Osteoblast (primary cell): ENCODE measurements at regions not wholly inside any gene's neighbourhood (a gene's known extent, or its start where the extent isn't known, plus 50 kb on each side); places are given as distances from the start of the nearest gene placed in this dataset.

ENCODE experiments used
- DNase-seq: peaks from one replicate; pipeline ENCODE4 v3.0.0; 2011; ENCODE audit warnings: low spot score, mixed read lengths; ENCODE audit not compliant: insufficient read length; ENCODE audit errors: missing footprints
- H2AFZ ChIP-seq: 2 replicates; pipeline ENCODE4 v1.6.0; 2011; ENCODE audit warnings: mild to moderate bottlenecking, low read length
- H3K27ac ChIP-seq: 2 replicates; pipeline ENCODE4 v1.5.1; 2011; ENCODE audit warnings: mild to moderate bottlenecking, low read depth, low read length, moderate library complexity
- H3K27me3 ChIP-seq: 2 replicates; pipeline ENCODE4 v1.6.0; 2012; ENCODE audit warnings: mild to moderate bottlenecking, control low read depth, inconsistent platforms, low read length, moderate library complexity; ENCODE audit not compliant: insufficient read depth
- H3K36me3 ChIP-seq: 2 replicates; pipeline ENCODE4 v1.5.1; 2011; ENCODE audit warnings: mild to moderate bottlenecking, low read length, control low read depth, moderate library complexity; ENCODE audit not compliant: insufficient read depth
- H3K4me1 ChIP-seq: 2 replicates; pipeline ENCODE4 v1.5.1; 2011; ENCODE audit warnings: mild to moderate bottlenecking, low read length, control low read depth, moderate library complexity; ENCODE audit not compliant: insufficient read depth
- H3K4me2 ChIP-seq: 2 replicates; pipeline ENCODE4 v1.6.0; 2011; ENCODE audit warnings: mild to moderate bottlenecking, low read length; ENCODE audit not compliant: insufficient read depth
- H3K4me3 ChIP-seq: fragments of 200-600 bp; sonication (generic); 3 replicates; pipeline ENCODE4 v1.5.1; 2012; ENCODE audit warnings: mild to moderate bottlenecking, low read length, inconsistent platforms; ENCODE audit not compliant: insufficient read depth
- H3K79me2 ChIP-seq: 2 replicates; pipeline ENCODE4 v1.6.0; 2012; ENCODE audit warnings: mild to moderate bottlenecking, low read length, control low read depth, inconsistent platforms; ENCODE audit not compliant: insufficient read depth
- H3K9me3 ChIP-seq: 2 replicates; pipeline ENCODE4 v1.5.1; 2011; ENCODE audit warnings: low read depth, low read length, control low read depth
- H4K20me1 ChIP-seq: 2 replicates; pipeline ENCODE4 v1.6.0; 2012; ENCODE audit warnings: mild to moderate bottlenecking, low read length, control low read depth; ENCODE audit not compliant: insufficient read depth
- TF ChIP-seq, protein P1 (sequence below): IDR thresholded peaks from 2 replicates; pipeline ENCODE4 v1.5.1; 2011; ENCODE audit warnings: mild to moderate bottlenecking, low read depth, low read length, moderate library complexity; ENCODE audit errors: extremely low read depth

GRCh38 chr2:136189221-136189782 lies 71.4 kb upstream of the CXCR4 start:
- no peak overlapping the region for H3K4me2 ChIP-seq
- H3K79me2 ChIP-seq, result no peaks in the 10 kb centered on the region
- H3K27ac ChIP-seq, result no peak overlapping the region
- no peaks in the 10 kb centered on the region for H3K4me1 ChIP-seq
- no peak overlapping the region for H2AFZ ChIP-seq
- no peaks in the 10 kb centered on the region for H3K36me3 ChIP-seq
- H3K9me3 ChIP-seq, result no peaks in the 10 kb centered on the region
- H3K27me3 ChIP-seq, result no peaks in the 10 kb centered on the region
- H4K20me1 ChIP-seq, result no peaks in the 10 kb centered on the region
- no peak overlapping the region for H3K4me3 ChIP-seq
- TF ChIP-seq, protein P1, sequence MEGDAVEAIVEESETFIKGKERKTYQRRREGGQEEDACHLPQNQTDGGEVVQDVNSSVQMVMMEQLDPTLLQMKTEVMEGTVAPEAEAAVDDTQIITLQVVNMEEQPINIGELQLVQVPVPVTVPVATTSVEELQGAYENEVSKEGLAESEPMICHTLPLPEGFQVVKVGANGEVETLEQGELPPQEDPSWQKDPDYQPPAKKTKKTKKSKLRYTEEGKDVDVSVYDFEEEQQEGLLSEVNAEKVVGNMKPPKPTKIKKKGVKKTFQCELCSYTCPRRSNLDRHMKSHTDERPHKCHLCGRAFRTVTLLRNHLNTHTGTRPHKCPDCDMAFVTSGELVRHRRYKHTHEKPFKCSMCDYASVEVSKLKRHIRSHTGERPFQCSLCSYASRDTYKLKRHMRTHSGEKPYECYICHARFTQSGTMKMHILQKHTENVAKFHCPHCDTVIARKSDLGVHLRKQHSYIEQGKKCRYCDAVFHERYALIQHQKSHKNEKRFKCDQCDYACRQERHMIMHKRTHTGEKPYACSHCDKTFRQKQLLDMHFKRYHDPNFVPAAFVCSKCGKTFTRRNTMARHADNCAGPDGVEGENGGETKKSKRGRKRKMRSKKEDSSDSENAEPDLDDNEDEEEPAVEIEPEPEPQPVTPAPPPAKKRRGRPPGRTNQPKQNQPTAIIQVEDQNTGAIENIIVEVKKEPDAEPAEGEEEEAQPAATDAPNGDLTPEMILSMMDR, result no peak
- no peak for DNase-seq

- Histone ChIP-seq H4K20me1 (no peaks in the 10 kb centered on the region), H3K36me3 (no peaks in the 10 kb centered on the region), H2AFZ (no peak overlapping the region), H3K27ac (no peak overlapping the region), H3K4me3 (no peak overlapping the region), H3K79me2 (no peaks in the 10 kb centered on the region), H3K9me3 (no peaks in the 10 kb centered on the region), H3K27me3 (no peaks in the 10 kb centered on the region), H3K4me1 (no peaks in the 10 kb centered on the region), H3K4me2 (no peak overlapping the region)
- no peak for DNase-seq
- TF ChIP-seq, protein P1, result no peak
Measured at GRCh38 chr2:136188086-136188485, 70.1 kb upstream of the CXCR4 start.

DNA sequence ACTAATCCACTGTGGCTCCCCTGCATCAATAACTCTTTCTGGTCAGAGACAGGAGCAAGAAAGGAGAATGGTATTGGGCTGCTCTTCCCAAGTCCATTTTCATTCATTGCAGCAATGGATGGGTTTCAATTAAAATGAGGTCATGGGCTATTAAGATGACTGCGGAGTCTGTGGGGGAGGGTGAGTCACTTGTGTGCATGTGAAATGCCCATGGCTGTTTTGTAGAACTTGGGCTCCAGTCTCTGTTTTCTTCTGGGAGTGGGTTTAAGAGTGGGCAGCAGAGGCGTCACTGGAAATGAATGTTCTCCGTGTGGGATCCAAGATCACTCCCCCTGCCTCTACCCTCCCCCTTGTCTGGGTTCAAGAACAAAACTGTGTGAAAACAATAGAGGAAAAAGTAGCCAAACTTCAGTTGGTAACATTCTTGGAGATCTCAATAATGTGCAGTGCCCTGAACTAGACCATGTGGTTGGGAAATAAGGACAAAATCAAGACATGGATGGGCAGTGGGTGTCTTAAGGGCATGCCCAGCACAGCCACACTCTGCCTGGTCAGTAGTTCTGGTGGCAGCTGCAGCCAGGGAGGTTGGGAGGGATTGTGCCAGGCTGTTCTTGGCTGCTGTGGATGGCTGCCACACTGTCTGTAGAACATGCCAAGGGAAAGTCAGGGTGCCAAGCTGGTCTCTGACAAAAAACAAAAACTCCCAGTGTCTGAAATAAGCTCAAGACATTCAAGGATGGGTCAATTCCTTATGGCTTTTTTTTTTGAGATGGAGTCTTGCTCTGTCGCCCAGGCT lies 68.2 kb upstream of the CXCR4 start:
- H3K4me3 ChIP-seq, result no peak overlapping the region
- H3K4me1 ChIP-seq, result no peaks in the 10 kb centered on the region
- no peak for DNase-seq
- H3K27me3 ChIP-seq, result no peaks in the 10 kb centered on the region
- H3K9me3 ChIP-seq, result no peaks in the 10 kb centered on the region
- no peak overlapping the region for H2AFZ ChIP-seq
- H3K79me2 ChIP-seq, result no peaks in the 10 kb centered on the region
- no peak overlapping the region for H3K27ac ChIP-seq
- TF ChIP-seq, protein P1, result no peak
- no peak overlapping the region for H3K4me2 ChIP-seq
- H4K20me1 ChIP-seq, result no peaks in the 10 kb centered on the region
- no peaks in the 10 kb centered on the region for H3K36me3 ChIP-seq

- Histone ChIP-seq H3K36me3 (no peaks in the 10 kb centered on the region), H3K27ac (no peak overlapping the region), H3K4me2 (no peak overlapping the region), H3K79me2 (no peaks in the 10 kb centered on the region), H4K20me1 (no peaks in the 10 kb centered on the region), H2AFZ (no peak overlapping the region), H3K4me3 (no peak overlapping the region), H3K27me3 (no peaks in the 10 kb centered on the region), H3K4me1 (no peaks in the 10 kb centered on the region), H3K9me3 (no peaks in the 10 kb centered on the region)
- DNase-seq, result no peak
- TF ChIP-seq, protein P1, result no peak
Measured at GRCh38 chr2:136183097-136183496, 65.1 kb upstream of the CXCR4 start.
